Mammary epithelial cell (primary cell): ENCODE measurements at regions not wholly inside any gene's neighbourhood (a gene's known extent, or its start where the extent isn't known, plus 50 kb on each side); places are given as distances from the start of the nearest gene placed in this dataset.

Experiments used
- CTCF ChIP-seq, 2 donors: IDR thresholded peaks in 1 of 2; conservative IDR thresholded peaks in 1 of 2; 2 replicates each; pipeline ENCODE4 v1.5.1; 2011 to 2012; ENCODE audit warnings: inconsistent platforms in 2 of 2, low read length in 2 of 2, mild to moderate bottlenecking in 2 of 2, control low read depth in 1 of 2, low read depth in 1 of 2; ENCODE audit not compliant: insufficient read depth in 1 of 2; ENCODE audit errors: extremely low read depth in 1 of 2
- EZH2 ChIP-seq: IDR thresholded peaks from 2 replicates; pipeline ENCODE4 v1.6.1; 2012; ENCODE audit warnings: low read length, inconsistent platforms, borderline replicate concordance

GRCh38 chr2:66382091-66382490 lies 52.8 kb upstream of the MEIS1 start:
- no peak for TF ChIP-seq CTCF (conservative IDR thresholded peaks at IDR 0.05 in 1 of 2, IDR thresholded peaks at IDR 0.05 in 1 of 2; ENCODE audit: extremely low read depth in 1 of 2, insufficient read depth in 1 of 2, low read depth in 1 of 2, low read length in 2 of 2)
- no peak for TF ChIP-seq EZH2
